Peyer's patch (tissue), 4 donors: ENCODE measurements at regions not wholly inside any gene's neighbourhood (a gene's known extent, or its start where the extent isn't known, plus 50 kb on each side); places are given as distances from the start of the nearest gene placed in this dataset.

Experiments used
- POLR2A ChIP-seq, 2 donors: fragments of 450-650 bp; IDR thresholded peaks; one replicate each; pipeline ENCODE4 v1.5.1; 2017; ENCODE audit warnings: antibody characterized with exemption in 2 of 2, mild to moderate bottlenecking in 2 of 2, moderate library complexity in 2 of 2
- TF ChIP-seq, protein P1 (sequence below), 6 experiments: fragments of 450-650 bp in 4 of 6; fragments of 200-600 bp in 2 of 6; sonication (generic) in 1 of 6; IDR thresholded peaks; one replicate each; pipeline ENCODE4 v1.5.1; 2017 to 2019; ENCODE audit warnings: antibody characterized with exemption in 6 of 6, mild to moderate bottlenecking in 3 of 6, moderate library complexity in 1 of 6

DNA sequence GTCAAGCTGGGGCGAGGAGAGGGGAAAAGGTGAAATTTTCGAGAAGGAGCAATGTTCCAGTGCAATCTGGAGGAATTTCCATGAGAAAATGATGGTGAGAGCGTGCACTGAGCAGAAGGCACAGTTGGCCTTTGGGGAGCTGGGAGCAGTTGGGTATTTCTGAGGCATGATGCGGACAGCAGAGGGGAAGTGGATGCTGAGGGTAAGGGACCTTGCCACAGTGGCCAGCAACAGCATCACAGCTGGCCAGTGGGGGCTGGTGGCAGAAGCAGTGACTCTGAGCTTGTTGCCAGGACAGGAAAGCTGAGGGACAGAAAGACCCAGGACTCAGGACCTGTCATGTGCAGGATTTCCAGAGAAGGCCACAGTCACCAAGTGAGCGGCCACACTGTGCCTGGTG is 98.9 kb downstream of the LSM3 start:
- no peak for TF ChIP-seq POLR2A (IDR thresholded peaks at IDR 0.05)
- TF ChIP-seq, protein P1, sequence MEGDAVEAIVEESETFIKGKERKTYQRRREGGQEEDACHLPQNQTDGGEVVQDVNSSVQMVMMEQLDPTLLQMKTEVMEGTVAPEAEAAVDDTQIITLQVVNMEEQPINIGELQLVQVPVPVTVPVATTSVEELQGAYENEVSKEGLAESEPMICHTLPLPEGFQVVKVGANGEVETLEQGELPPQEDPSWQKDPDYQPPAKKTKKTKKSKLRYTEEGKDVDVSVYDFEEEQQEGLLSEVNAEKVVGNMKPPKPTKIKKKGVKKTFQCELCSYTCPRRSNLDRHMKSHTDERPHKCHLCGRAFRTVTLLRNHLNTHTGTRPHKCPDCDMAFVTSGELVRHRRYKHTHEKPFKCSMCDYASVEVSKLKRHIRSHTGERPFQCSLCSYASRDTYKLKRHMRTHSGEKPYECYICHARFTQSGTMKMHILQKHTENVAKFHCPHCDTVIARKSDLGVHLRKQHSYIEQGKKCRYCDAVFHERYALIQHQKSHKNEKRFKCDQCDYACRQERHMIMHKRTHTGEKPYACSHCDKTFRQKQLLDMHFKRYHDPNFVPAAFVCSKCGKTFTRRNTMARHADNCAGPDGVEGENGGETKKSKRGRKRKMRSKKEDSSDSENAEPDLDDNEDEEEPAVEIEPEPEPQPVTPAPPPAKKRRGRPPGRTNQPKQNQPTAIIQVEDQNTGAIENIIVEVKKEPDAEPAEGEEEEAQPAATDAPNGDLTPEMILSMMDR (IDR thresholded peaks at IDR 0.05), result no peak
